Erythroblast (primary cell): ENCODE measurements at regions not wholly inside any gene's neighbourhood (a gene's known extent, or its start where the extent isn't known, plus 50 kb on each side); places are given as distances from the start of the nearest gene placed in this dataset.

Experiments used
- GATA1 ChIP-seq: IDR thresholded peaks from 2 replicates; pipeline ENCODE4 v1.6.1; 2011; ENCODE audit warnings: low read depth, mild to moderate bottlenecking, control low read depth, low read length, moderate library complexity
- POLR2A ChIP-seq: IDR thresholded peaks from 2 replicates; pipeline ENCODE4 v1.6.1; 2011; ENCODE audit warnings: mild to moderate bottlenecking, low read length

DNA sequence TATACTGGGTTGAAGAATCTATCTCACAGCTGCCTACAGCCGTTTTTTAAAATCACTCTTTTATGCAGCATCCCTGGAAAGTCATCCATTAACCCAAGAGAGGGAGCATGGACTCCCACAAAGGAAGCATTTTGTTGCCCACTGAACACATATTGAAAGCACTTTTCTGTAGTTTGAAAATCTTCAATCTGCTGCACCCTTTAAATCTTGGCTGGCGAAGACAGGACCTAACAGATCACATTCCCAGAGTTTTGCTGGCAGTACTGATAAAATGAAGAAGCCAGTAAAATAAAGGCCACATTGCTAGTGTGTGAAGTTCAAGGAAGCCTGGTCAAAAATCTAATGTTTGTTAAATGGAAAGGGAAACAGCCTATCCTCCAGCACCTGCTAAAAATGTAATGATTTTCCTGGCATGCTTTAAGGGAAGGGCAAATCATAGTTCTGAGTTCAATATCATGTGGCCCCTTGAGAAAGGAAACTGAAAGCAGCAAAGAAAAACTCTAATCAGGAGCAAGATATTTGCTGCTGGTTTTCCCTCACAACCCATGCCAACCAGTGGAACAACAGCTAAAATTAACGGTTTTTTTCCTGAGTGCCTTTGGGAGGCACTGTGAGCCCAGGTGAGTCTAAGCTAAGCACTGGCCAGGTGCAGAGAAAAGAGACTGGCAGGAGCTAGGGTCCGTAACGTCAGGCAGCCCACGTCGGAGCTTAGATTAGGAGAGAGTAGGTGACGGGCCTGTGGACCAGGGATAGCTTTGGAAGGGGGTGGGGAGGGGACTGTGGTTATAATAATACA, 97.9 kb upstream of the PALS2 start:
- no peak for TF ChIP-seq POLR2A
- no peak for TF ChIP-seq GATA1
